ES-I3 (cell line): ENCODE measurements at regions not wholly inside any gene's neighbourhood (a gene's known extent, or its start where the extent isn't known, plus 50 kb on each side); places are given as distances from the start of the nearest gene placed in this dataset.
"Not testable (repeated sequence)": the region's sequence is repeated elsewhere in the genome, so short reads cannot be mapped to it uniquely, and the experiment has no call there.

Source experiments
- H3K36me3 ChIP-seq: 2 replicates; pipeline ENCODE4 v1.6.1; 2013; ENCODE audit warnings: mild to moderate bottlenecking, low read length, control low read depth, moderate library complexity; ENCODE audit not compliant: insufficient read depth
- H3K4me1 ChIP-seq: 2 replicates; pipeline ENCODE4 v1.6.1; 2013; ENCODE audit warnings: mild to moderate bottlenecking, control low read depth, low read length; ENCODE audit not compliant: insufficient read depth
- H3K9ac ChIP-seq: 2 replicates; pipeline ENCODE4 v1.6.1; 2013; ENCODE audit warnings: low read depth, mild to moderate bottlenecking, low read length, moderate library complexity
- H3K9me3 ChIP-seq: 2 replicates; pipeline ENCODE4 v1.6.1; 2013; ENCODE audit warnings: mild to moderate bottlenecking, low read length, moderate library complexity; ENCODE audit not compliant: control insufficient read depth, insufficient read depth

- Histone ChIP-seq H3K9ac (no peak overlapping the region), H3K36me3 (no peaks in the 10 kb centered on the region), H3K4me1 (no peaks in the 10 kb centered on the region), H3K9me3 (no peaks in the 10 kb centered on the region; the same call in 1 of the 2 replicates)
Observed at GRCh38 chr2:67600222-67600871, 203.2 kb downstream of the ETAA1 start.

- H3K4me1 ChIP-seq: no peaks in the 10 kb centered on the region
- no peak overlapping the region for H3K9ac ChIP-seq
- H3K9me3 ChIP-seq: no peaks in the 10 kb centered on the region
- no peaks in the 10 kb centered on the region for H3K36me3 ChIP-seq
Observed at GRCh38 chr2:67600946-67601345, 203.8 kb downstream of the ETAA1 start.

- H3K36me3 ChIP-seq: no peaks in the 10 kb centered on the region
- H3K9me3 ChIP-seq: no peaks in the 10 kb centered on the region
- H3K9ac ChIP-seq: no peak overlapping the region
- H3K4me1 ChIP-seq: no peaks in the 10 kb centered on the region
Observed at GRCh38 chr2:67604360-67604759, 207.2 kb downstream of the ETAA1 start.

- H3K9me3 ChIP-seq: no peaks in the 10 kb centered on the region
- H3K4me1 ChIP-seq: no peaks in the 10 kb centered on the region
- no peaks in the 10 kb centered on the region for H3K36me3 ChIP-seq
- no peak overlapping the region for H3K9ac ChIP-seq
Observed at GRCh38 chr2:67612576-67613042, 215.5 kb downstream of the ETAA1 start.

GRCh38 chr2:67613227-67613626 lies 216.1 kb downstream of the ETAA1 start:
- Histone ChIP-seq H3K4me1 (no peaks in the 10 kb centered on the region), H3K9ac (no peak overlapping the region), H3K9me3 (no peaks in the 10 kb centered on the region), H3K36me3 (no peaks in the 10 kb centered on the region)

GRCh38 chr2:67614454-67614853 lies 217.3 kb downstream of the ETAA1 start:
- H3K4me1 ChIP-seq: no peaks in the 10 kb centered on the region
- H3K9ac ChIP-seq: no peak overlapping the region
- H3K9me3 ChIP-seq: no peaks in the 10 kb centered on the region
- H3K36me3 ChIP-seq: no peaks in the 10 kb centered on the region

- H3K36me3 ChIP-seq: no peaks in the 10 kb centered on the region
- H3K9me3 ChIP-seq: no peaks in the 10 kb centered on the region
- no peaks in the 10 kb centered on the region for H3K4me1 ChIP-seq
- no peak overlapping the region for H3K9ac ChIP-seq
Observed at GRCh38 chr2:67616749-67617148, 219.6 kb downstream of the ETAA1 start.

- Histone ChIP-seq H3K4me1 (no peaks in the 10 kb centered on the region), H3K36me3 (no peaks in the 10 kb centered on the region), H3K9me3 (no peaks in the 10 kb centered on the region), H3K9ac (no peak overlapping the region)
Observed at GRCh38 chr2:67619204-67619603, 222.1 kb downstream of the ETAA1 start.

- H3K9ac ChIP-seq, H3K4me1 ChIP-seq, H3K36me3 ChIP-seq, H3K9me3 ChIP-seq: not testable (repeated sequence)
Observed at GRCh38 chr2:67623741-67624140, 226.6 kb downstream of the ETAA1 start.

- H3K36me3 ChIP-seq: no peaks in the 10 kb centered on the region
- H3K9ac ChIP-seq: no peak overlapping the region
- H3K4me1 ChIP-seq: no peaks in the 10 kb centered on the region
- no peaks in the 10 kb centered on the region for H3K9me3 ChIP-seq
Observed at GRCh38 chr2:67625178-67625577, 228.0 kb downstream of the ETAA1 start.

- Histone ChIP-seq H3K9me3 (no peaks in the 10 kb centered on the region), H3K4me1 (no peaks in the 10 kb centered on the region), H3K9ac (no peak overlapping the region), H3K36me3 (no peaks in the 10 kb centered on the region)
Observed at GRCh38 chr2:67625690-67626475, 228.8 kb downstream of the ETAA1 start.

- Histone ChIP-seq H3K9ac (no peak overlapping the region), H3K36me3 (no peaks in the 10 kb centered on the region), H3K4me1 (no peaks in the 10 kb centered on the region), H3K9me3 (no peaks in the 10 kb centered on the region)
Observed at GRCh38 chr2:67626656-67627055, 229.5 kb downstream of the ETAA1 start.

GRCh38 chr2:67627456-67628207 lies 230.5 kb downstream of the ETAA1 start:
- Histone ChIP-seq H3K4me1 (no peaks in the 10 kb centered on the region), H3K9ac (no peak overlapping the region), H3K9me3 (no peaks in the 10 kb centered on the region), H3K36me3 (no peaks in the 10 kb centered on the region)

- no peak overlapping the region for H3K9ac ChIP-seq
Observed at GRCh38 chr2:67628892-67629291, 231.8 kb downstream of the ETAA1 start.

More at GRCh38 chr2:67628892-67629291, 231.8 kb downstream of the ETAA1 start:
- no peaks in the 10 kb centered on the region for H3K9me3 ChIP-seq
- no peaks in the 10 kb centered on the region for H3K4me1 ChIP-seq
- H3K36me3 ChIP-seq: no peaks in the 10 kb centered on the region
